ENCODE measurements at regions not wholly inside any gene's neighbourhood (a gene's known extent, or its start where the extent isn't known, plus 50 kb on each side); places are given as distances from the start of the nearest gene placed in this dataset.

GRCh38 chr7:56570968-56571367 lies 454.8 kb upstream of the NUPR2 start (continued):
- no peak for TF ChIP-seq ZNF462 (CRISPR knock-in tag; IDR thresholded peaks at IDR 0.05)
- no peak for TF ChIP-seq ZNF331 (CRISPR knock-in tag; IDR thresholded peaks at IDR 0.05; ENCODE audit: low read depth)
- TF ChIP-seq ETS1 (IDR thresholded peaks at IDR 0.05): no peak

GRCh38 chr7:56538541-56539429 lies 422.6 kb upstream of the NUPR2 start:
- ATAC-seq (no peak), DNase-seq (ENCODE audit: low spot score) (no peak)
- no peaks in the 10 kb centered on the region for H3K9me2 ChIP-seq (ENCODE audit: insufficient read depth)
- no peak overlapping the region for H3K4me2 ChIP-seq
- no peaks in the 10 kb centered on the region for H3K27me3 ChIP-seq (ENCODE audit: insufficient read depth)
- Mint-ChIP-seq H3K36me3 (ENCODE audit: low read depth) (peaks cover 35% of the 10 kb centered on the region), H3K27me3 (ENCODE audit: insufficient read depth, low read depth, poor library complexity) (peaks cover 9% of the 10 kb centered on the region), H3K4me1 (no peaks in the 10 kb centered on the region), H3K27ac (no peak overlapping the region), H3K9me3 (peaks cover 94% of the 10 kb centered on the region), H3K4me3 (no peak overlapping the region)
- no peaks in the 10 kb centered on the region for H4K20me1 ChIP-seq (replicated peaks; ENCODE audit: insufficient read depth)
- H3K27ac ChIP-seq (ENCODE audit: low read depth): no peak overlapping the region
- H3F3A ChIP-seq (replicated peaks; ENCODE audit: low read depth): no peaks in the 10 kb centered on the region
- H3K4me1 ChIP-seq (ENCODE audit: insufficient read depth): no peaks in the 10 kb centered on the region
- H3K36me3 ChIP-seq (ENCODE audit: insufficient read depth): 0 out of 2 replicates have a peak, but pooled peaks cover 2% of the 10 kb centered on the region
- H3K79me2 ChIP-seq (replicated peaks; ENCODE audit: insufficient read depth): no peaks in the 10 kb centered on the region
- H3K4me3 ChIP-seq: no peak overlapping the region
- H2AFZ ChIP-seq: no peak overlapping the region
- TF ChIP-seq POLR2AphosphoS5 (IDR thresholded peaks at IDR 0.05; ENCODE audit: low read depth) (no peak), JUNB (IDR thresholded peaks at IDR 0.05; ENCODE audit: unreplicated experiment) (no peak), ZNF462 (CRISPR knock-in tag; IDR thresholded peaks at IDR 0.05) (no peak), ZNF114 (CRISPR knock-in tag; IDR thresholded peaks at IDR 0.05) (no peak), ZNF331 (CRISPR knock-in tag; IDR thresholded peaks at IDR 0.05; ENCODE audit: low read depth) (no peak)
